ENCODE measurements at regions not wholly inside any gene's neighbourhood (a gene's known extent, or its start where the extent isn't known, plus 50 kb on each side); places are given as distances from the start of the nearest gene placed in this dataset.

DNA sequence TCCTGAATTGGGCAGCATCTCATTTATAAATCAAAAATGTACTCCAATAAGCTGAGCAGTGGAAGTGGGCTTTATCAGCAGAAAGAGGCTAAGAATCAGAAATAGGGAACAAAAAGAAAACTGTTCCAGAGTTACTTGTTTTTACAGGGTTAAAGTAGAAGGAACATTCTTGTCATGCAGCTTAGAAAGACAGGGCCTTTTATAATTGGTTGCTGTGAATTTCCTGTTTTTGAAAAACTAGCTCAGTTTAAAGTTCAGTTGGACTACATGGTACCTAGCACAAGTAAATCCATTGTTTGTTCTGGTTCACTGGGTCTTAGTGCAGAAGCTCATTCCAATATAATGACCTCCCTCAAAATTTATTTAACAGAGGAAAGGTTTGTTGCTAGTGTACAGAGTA lies 200.8 kb downstream of the GRIA2 start:
- TF ChIP-seq, protein P1, sequence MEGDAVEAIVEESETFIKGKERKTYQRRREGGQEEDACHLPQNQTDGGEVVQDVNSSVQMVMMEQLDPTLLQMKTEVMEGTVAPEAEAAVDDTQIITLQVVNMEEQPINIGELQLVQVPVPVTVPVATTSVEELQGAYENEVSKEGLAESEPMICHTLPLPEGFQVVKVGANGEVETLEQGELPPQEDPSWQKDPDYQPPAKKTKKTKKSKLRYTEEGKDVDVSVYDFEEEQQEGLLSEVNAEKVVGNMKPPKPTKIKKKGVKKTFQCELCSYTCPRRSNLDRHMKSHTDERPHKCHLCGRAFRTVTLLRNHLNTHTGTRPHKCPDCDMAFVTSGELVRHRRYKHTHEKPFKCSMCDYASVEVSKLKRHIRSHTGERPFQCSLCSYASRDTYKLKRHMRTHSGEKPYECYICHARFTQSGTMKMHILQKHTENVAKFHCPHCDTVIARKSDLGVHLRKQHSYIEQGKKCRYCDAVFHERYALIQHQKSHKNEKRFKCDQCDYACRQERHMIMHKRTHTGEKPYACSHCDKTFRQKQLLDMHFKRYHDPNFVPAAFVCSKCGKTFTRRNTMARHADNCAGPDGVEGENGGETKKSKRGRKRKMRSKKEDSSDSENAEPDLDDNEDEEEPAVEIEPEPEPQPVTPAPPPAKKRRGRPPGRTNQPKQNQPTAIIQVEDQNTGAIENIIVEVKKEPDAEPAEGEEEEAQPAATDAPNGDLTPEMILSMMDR (IDR thresholded peaks at IDR 0.05): no peak
- TF ChIP-seq POLR2A (IDR thresholded peaks at IDR 0.05): no peak
